T-helper 1 cell treated with Interleukin-12 subunit alpha and Interleukin-12 subunit beta and Interleukin-4 antibody, amounts not matched to agents 30 ng/mL and 1 ng/mL, for 36 hours (primary cell): ENCODE measurements at regions not wholly inside any gene's neighbourhood (a gene's known extent, or its start where the extent isn't known, plus 50 kb on each side); places are given as distances from the start of the nearest gene placed in this dataset.
"Not testable (repeated sequence)": the region's sequence is repeated elsewhere in the genome, so short reads cannot be mapped to it uniquely, and the experiment has no call there.

Experiments
- intact Hi-C: fragments of 100-400 bp; cut with micrococcal nuclease; formaldehyde crosslinking; loops from one replicate; pipeline ENCODE4 v1.15.1; 2024

- intact Hi-C loops, result not testable (repeated sequence)
Measured at GRCh38 chr9:135195975-135196374, 108.5 kb downstream of the OLFM1 start.

GRCh38 chr9:135196474-135196873 is 109.0 kb downstream of the OLFM1 start:
- intact Hi-C loops, result no loop called here

- intact Hi-C loops, result no loop called here
Measured at GRCh38 chr9:135198144-135198543, 110.7 kb downstream of the OLFM1 start.

- intact Hi-C loops, result no loop called here
Measured at GRCh38 chr9:135198586-135199285, 111.3 kb downstream of the OLFM1 start.

GRCh38 chr9:135199489-135199888 is 112.0 kb downstream of the OLFM1 start:
- intact Hi-C loops, result no loop called here

GRCh38 chr9:135201711-135202110 is 114.2 kb downstream of the OLFM1 start:
- intact Hi-C loops, result no loop called here

- intact Hi-C loops, result no loop called here
Measured at GRCh38 chr9:135204177-135204576, 116.7 kb downstream of the OLFM1 start.

- intact Hi-C loops, result no loop called here
Measured at GRCh38 chr9:135209136-135209535, 121.7 kb downstream of the OLFM1 start.

GRCh38 chr9:135209852-135210251 is 122.4 kb downstream of the OLFM1 start:
- intact Hi-C loops, result no loop called here

- intact Hi-C loops, result no loop called here
Measured at GRCh38 chr9:135210676-135211523, 123.4 kb downstream of the OLFM1 start.

GRCh38 chr9:135211524-135211890 is 124.0 kb downstream of the OLFM1 start:
- intact Hi-C loops, result no loop called here

GRCh38 chr9:135212961-135213360 is 125.5 kb downstream of the OLFM1 start:
- intact Hi-C loops, result no loop called here

GRCh38 chr9:135213566-135213965 is 126.1 kb downstream of the OLFM1 start:
- intact Hi-C loops, result no loop called here

- intact Hi-C loops, result no loop called here
Measured at GRCh38 chr9:135214054-135214640, 126.7 kb downstream of the OLFM1 start.

- intact Hi-C loops, result no loop called here
Measured at GRCh38 chr9:135214706-135215105, 127.2 kb downstream of the OLFM1 start.

GRCh38 chr9:135215571-135216161 is 128.2 kb downstream of the OLFM1 start:
- intact Hi-C loops, result no loop called here

GRCh38 chr9:135216236-135216635 is 128.8 kb downstream of the OLFM1 start:
- intact Hi-C loops, result no loop called here

GRCh38 chr9:135216791-135217441 is 129.4 kb downstream of the OLFM1 start:
- intact Hi-C loops, result no loop called here

- intact Hi-C loops, result no loop called here
Measured at GRCh38 chr9:135217836-135218235, 130.4 kb downstream of the OLFM1 start.

GRCh38 chr9:135218331-135219225 is 131.1 kb downstream of the OLFM1 start:
- intact Hi-C loops, result no loop called here
